GM12864 (cell line): ENCODE measurements at regions not wholly inside any gene's neighbourhood (a gene's known extent, or its start where the extent isn't known, plus 50 kb on each side); places are given as distances from the start of the nearest gene placed in this dataset.
"Not testable (repeated sequence)": the region's sequence is repeated elsewhere in the genome, so short reads cannot be mapped to it uniquely, and the experiment has no call there.

Experiments used
- DNase-seq: peaks from one replicate; pipeline ENCODE4 v3.0.0-alpha.2; 2011; ENCODE audit warnings: low read depth
- H3K4me3 ChIP-seq: 2 replicates; pipeline ENCODE4 v1.5.1; 2011; ENCODE audit warnings: mild to moderate bottlenecking, low read depth, low read length, control low read depth
- CTCF ChIP-seq: IDR thresholded peaks from 2 replicates; pipeline ENCODE4 v1.5.1; 2011; ENCODE audit warnings: low read depth, mild to moderate bottlenecking, moderate library complexity, low read length, control low read depth, inconsistent platforms; ENCODE audit errors: missing control alignments

- DNase-seq: no peak
- TF ChIP-seq CTCF: no peak
- H3K4me3 ChIP-seq: no peak overlapping the region
Observed at GRCh38 chr13:64130600-64130999, 2715.0 kb upstream of the PCDH20 start.

DNA sequence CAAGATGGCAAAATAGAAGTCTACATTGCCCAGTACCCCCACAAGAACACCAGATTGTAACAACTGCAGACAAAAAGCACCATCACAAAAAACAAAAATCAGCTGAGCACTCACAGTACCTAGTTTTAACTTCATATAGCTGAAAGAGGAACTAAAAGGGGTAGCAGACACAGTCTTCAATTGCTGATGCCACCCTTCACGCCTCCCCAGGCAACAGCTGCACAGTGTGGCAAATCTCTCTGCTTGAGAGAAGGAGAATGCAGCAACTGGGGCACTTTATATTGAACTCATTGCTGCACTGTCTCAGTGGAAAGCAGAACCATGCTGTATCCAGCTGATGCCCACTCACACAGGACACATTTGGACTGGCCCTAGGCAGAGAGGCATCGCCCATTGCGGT is 2714.5 kb upstream of the PCDH20 start:
- no peak for TF ChIP-seq CTCF
- no peak for DNase-seq
- no peak overlapping the region for H3K4me3 ChIP-seq

GRCh38 chr13:64127856-64128255 is 2712.2 kb upstream of the PCDH20 start:
- H3K4me3 ChIP-seq: no peak overlapping the region
- TF ChIP-seq CTCF: no peak
- DNase-seq: no peak

- no peak overlapping the region for H3K4me3 ChIP-seq
- DNase-seq: no peak
- no peak for TF ChIP-seq CTCF
Observed at GRCh38 chr13:64127192-64127591, 2711.5 kb upstream of the PCDH20 start.

- DNase-seq: not testable (repeated sequence)
Observed at GRCh38 chr13:64121023-64121709, 2705.5 kb upstream of the PCDH20 start.

GRCh38 chr13:64099994-64100393 is 2684.3 kb upstream of the PCDH20 start:
- no peak overlapping the region for H3K4me3 ChIP-seq
- no peak for DNase-seq
- no peak for TF ChIP-seq CTCF

More at GRCh38 chr13:64121023-64121709, 2705.5 kb upstream of the PCDH20 start:
- H3K4me3 ChIP-seq: not testable (repeated sequence)

GRCh38 chr13:64090311-64090710 is 2674.7 kb upstream of the PCDH20 start:
- H3K4me3 ChIP-seq: no peak overlapping the region
- DNase-seq: no peak
- no peak for TF ChIP-seq CTCF
